ENCODE measurements at regions not wholly inside any gene's neighbourhood (a gene's known extent, or its start where the extent isn't known, plus 50 kb on each side); places are given as distances from the start of the nearest gene placed in this dataset.

DNA sequence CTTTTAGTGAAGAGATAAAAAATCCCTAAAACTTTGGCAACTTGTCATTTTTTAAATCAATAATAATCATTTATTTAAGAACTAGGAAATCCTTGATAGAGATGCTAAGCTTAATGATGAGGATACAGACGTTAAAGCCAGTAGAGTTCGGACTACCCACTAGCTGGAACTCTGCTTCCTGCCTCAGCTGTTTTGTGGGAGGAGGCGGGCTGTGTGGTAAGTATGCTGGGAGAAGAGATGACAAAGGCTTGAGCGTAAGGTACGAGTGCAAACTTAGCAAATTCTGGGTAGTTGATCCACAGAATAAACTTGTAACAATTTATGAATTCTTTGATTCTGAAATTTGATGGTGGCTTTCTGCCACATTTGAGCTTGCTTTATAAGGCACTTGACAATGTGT is 111.2 kb upstream of the NANOGP8 start:
- TF ChIP-seq, protein P1, sequence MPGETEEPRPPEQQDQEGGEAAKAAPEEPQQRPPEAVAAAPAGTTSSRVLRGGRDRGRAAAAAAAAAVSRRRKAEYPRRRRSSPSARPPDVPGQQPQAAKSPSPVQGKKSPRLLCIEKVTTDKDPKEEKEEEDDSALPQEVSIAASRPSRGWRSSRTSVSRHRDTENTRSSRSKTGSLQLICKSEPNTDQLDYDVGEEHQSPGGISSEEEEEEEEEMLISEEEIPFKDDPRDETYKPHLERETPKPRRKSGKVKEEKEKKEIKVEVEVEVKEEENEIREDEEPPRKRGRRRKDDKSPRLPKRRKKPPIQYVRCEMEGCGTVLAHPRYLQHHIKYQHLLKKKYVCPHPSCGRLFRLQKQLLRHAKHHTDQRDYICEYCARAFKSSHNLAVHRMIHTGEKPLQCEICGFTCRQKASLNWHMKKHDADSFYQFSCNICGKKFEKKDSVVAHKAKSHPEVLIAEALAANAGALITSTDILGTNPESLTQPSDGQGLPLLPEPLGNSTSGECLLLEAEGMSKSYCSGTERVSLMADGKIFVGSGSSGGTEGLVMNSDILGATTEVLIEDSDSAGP (CRISPR knock-in tag; IDR thresholded peaks at IDR 0.05) = no peak
- TF ChIP-seq ATF1 (CRISPR knock-in tag; IDR thresholded peaks at IDR 0.05) (no peak), ATF1 (tag; IDR thresholded peaks at IDR 0.05) (no peak), ZFP1 (CRISPR knock-in tag; IDR thresholded peaks at IDR 0.05) (no peak), GABPA (tag; conservative IDR thresholded peaks at IDR 0.05; ENCODE audit: low read depth) (no peak)
